HepG2 (cell line): ENCODE measurements at regions not wholly inside any gene's neighbourhood (a gene's known extent, or its start where the extent isn't known, plus 50 kb on each side); places are given as distances from the start of the nearest gene placed in this dataset.
"Not testable (repeated sequence)": the region's sequence is repeated elsewhere in the genome, so short reads cannot be mapped to it uniquely, and the experiment has no call there.

Source experiments
- ADNP ChIP-seq: sonication (generic); formaldehyde crosslinking; IDR thresholded peaks from 2 replicates; pipeline ENCODE4 v1.4.0; 2020; ENCODE audit warnings: missing genetic modification reagents
- BHLHE40 ChIP-seq: IDR thresholded peaks from 2 replicates; pipeline ENCODE4 v1.6.1; 2011; ENCODE audit warnings: low read length, improper control_type of control experiment
- EZH2 ChIP-seq: conservative IDR thresholded peaks from 2 replicates; pipeline ENCODE4 v1.6.1; 2012; ENCODE audit warnings: mild to moderate bottlenecking, low read depth, low read length, moderate library complexity
- NBN ChIP-seq: fragments of 450-650 bp; conservative IDR thresholded peaks from 2 replicates; pipeline ENCODE4 v1.6.1; 2017
- NFE2L1 ChIP-seq: sonication (generic); formaldehyde crosslinking; IDR thresholded peaks from 2 replicates; pipeline ENCODE4 v1.4.0; 2020; ENCODE audit warnings: missing genetic modification reagents, mild to moderate bottlenecking, borderline replicate concordance
- RFX5 ChIP-seq: IDR thresholded peaks from 2 replicates; pipeline ENCODE4 v1.6.1; 2011; ENCODE audit warnings: low read depth, low read length, improper control_type of control experiment
- TBP ChIP-seq: sonication (generic); formaldehyde crosslinking; IDR thresholded peaks from 2 replicates; pipeline ENCODE4 v1.5.0; 2020; ENCODE audit warnings: missing genetic modification reagents
- ZNF747 ChIP-seq: sonication (generic); formaldehyde crosslinking; IDR thresholded peaks from 2 replicates; pipeline ENCODE4 v1.8.1; 2023; ENCODE audit warnings: missing genetic modification reagents, mild to moderate bottlenecking, borderline replicate concordance
- TF ChIP-seq, protein P1 (sequence below): sonication (generic); formaldehyde crosslinking; IDR thresholded peaks from 2 replicates; pipeline ENCODE4 v1.4.0; 2020; ENCODE audit warnings: missing genetic modification reagents, borderline replicate concordance

DNA sequence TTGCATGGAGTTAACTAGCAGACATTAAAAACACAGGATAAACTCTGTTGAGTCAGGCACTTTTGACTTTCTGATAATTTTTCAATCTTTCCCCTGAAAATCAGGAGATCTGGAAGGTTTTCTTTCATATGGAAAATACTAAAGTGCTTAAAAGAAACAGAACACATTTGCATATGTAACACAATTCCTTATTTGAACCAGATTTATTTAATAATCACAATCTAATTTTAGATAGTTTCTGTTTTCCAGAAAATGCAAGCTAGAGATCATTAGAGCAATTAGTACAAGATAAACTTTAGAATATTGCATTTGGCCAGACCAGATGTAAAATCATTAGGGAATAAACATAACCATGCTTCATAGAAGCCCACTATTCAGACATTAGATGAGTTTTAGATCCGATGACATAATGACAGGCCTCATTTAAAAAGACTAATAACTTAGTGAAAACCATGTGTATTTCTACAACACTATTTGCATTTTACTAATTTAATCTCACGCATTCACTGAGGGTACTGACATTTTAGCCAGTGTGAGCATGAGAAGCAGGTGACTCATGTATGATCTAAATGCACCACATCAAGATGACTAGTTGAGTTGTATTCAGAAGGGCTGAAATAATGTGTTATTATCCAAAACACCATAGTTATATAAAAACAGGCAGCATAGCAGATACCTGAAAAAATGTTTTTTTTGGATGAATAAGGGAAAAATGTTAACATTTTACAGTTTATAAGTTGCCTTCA lies 611.5 kb downstream of the LTN1 start:
- TF ChIP-seq, protein P1, sequence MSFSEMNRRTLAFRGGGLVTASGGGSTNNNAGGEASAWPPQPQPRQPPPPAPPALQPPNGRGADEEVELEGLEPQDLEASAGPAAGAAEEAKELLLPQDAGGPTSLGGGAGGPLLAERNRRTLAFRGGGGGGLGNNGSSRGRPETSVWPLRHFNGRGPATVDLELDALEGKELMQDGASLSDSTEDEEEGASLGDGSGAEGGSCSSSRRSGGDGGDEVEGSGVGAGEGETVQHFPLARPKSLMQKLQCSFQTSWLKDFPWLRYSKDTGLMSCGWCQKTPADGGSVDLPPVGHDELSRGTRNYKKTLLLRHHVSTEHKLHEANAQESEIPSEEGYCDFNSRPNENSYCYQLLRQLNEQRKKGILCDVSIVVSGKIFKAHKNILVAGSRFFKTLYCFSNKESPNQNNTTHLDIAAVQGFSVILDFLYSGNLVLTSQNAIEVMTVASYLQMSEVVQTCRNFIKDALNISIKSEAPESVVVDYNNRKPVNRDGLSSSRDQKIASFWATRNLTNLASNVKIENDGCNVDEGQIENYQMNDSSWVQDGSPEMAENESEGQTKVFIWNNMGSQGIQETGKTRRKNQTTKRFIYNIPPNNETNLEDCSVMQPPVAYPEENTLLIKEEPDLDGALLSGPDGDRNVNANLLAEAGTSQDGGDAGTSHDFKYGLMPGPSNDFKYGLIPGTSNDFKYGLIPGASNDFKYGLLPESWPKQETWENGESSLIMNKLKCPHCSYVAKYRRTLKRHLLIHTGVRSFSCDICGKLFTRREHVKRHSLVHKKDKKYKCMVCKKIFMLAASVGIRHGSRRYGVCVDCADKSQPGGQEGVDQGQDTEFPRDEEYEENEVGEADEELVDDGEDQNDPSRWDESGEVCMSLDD, result not testable (repeated sequence)
- not testable (repeated sequence) for TF ChIP-seq EZH2; NBN; NFE2L1; ADNP; ZNF747; TBP (CRISPR knock-in tag); BHLHE40; RFX5
